Sigmoid colon (tissue), 6 donors: ENCODE measurements at regions not wholly inside any gene's neighbourhood (a gene's known extent, or its start where the extent isn't known, plus 50 kb on each side); places are given as distances from the start of the nearest gene placed in this dataset.

Experiments
- DNase-seq: peaks from one replicate; pipeline ENCODE4 v3.0.0-alpha.2; 2019
- H3K27ac ChIP-seq, 4 donors: fragments of 200-600 bp; sonication (generic); one replicate each; pipeline ENCODE4 v1.5.1; 2016 to 2019; ENCODE audit warnings: mild to moderate bottlenecking in 1 of 4
- H3K27me3 ChIP-seq, 3 donors: fragments of 200-600 bp; sonication (generic); one replicate each; pipeline ENCODE4 v1.5.1; 2019; ENCODE audit warnings: mild to moderate bottlenecking in 1 of 3
- H3K36me3 ChIP-seq, 4 donors: fragments of 200-600 bp; sonication (generic); one replicate each; pipeline ENCODE4 v1.5.1; 2016 to 2019
- H3K4me1 ChIP-seq, 4 donors: fragments of 200-600 bp; sonication (generic); one replicate each; pipeline ENCODE4 v1.5.1; 2017 to 2019
- H3K4me3 ChIP-seq, 4 donors: fragments of 200-600 bp; sonication (generic); one replicate each; pipeline ENCODE4 v1.5.1; 2017 to 2019; ENCODE audit warnings: mild to moderate bottlenecking in 2 of 4, moderate library complexity in 1 of 4
- H3K9me3 ChIP-seq, 4 donors: fragments of 200-600 bp in 3 of 4; sonication (generic) in 3 of 4; one replicate each; pipeline versions ENCODE4 v1.5.1 to v1.6.1; 2013 to 2019
- EP300 ChIP-seq, 4 donors: sonication (generic); formaldehyde crosslinking; IDR thresholded peaks; one replicate each; pipeline ENCODE4 v1.6.1; 2017; ENCODE audit warnings: antibody characterized with exemption in 4 of 4
- POLR2A ChIP-seq, 2 donors: fragments of 450-650 bp; IDR thresholded peaks; one replicate each; pipeline ENCODE4 v1.6.1; 2016; ENCODE audit warnings: antibody characterized with exemption in 2 of 2, mild to moderate bottlenecking in 2 of 2, moderate library complexity in 2 of 2
- POLR2AphosphoS5 ChIP-seq, 4 donors: sonication (generic); formaldehyde crosslinking; IDR thresholded peaks; one replicate each; pipeline ENCODE4 v1.6.1; 2017; ENCODE audit warnings: antibody characterized with exemption in 4 of 4
- WGBS, 2 donors: extraction: QIAGEN DNeasy Blood & Tissue Kit; methylation state at CpG; one replicate each; pipeline ENCODE4 v1.1.7; 2013; 5-methylcytosine and 5-hydroxymethylcytosine counted together
- intact Hi-C: fragments of 100-400 bp; cut with DNase I; formaldehyde crosslinking; loops from one replicate; pipeline ENCODE4 v1.15.1; 2023
- TF ChIP-seq, protein P1 (sequence below), 4 experiments: fragments of 450-650 bp in 3 of 4; fragments of 200-600 bp in 1 of 4; IDR thresholded peaks; one replicate each; pipeline ENCODE4 v1.5.1; 2016 to 2019; ENCODE audit warnings: antibody characterized with exemption in 4 of 4, mild to moderate bottlenecking in 3 of 4, moderate library complexity in 2 of 4
- donor health status: healthy with polysubstance abuse.
- donor health status: healthy.

DNA sequence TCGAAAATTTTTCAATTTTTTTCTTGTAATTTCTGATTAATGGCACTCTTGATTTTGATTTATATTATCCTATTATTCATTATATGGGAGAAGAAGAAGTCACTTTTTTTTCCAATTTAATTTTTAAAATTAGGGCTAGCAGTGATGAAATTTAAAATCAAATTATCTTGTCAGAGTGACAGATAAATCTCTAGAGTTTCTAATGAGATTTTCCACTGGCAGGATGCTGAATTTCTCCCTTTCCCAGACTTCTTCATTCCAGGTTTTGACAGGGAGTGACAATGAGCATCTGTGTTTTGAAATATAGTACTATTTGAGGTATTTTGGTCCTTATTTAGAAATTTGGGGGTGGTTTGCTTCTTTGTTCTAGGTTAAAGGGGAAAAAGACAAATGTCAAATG, 2274.1 kb downstream of the MAT2B start:
- 31 to 71% methylated on average over 1 of the region's 1 CpG for WGBS, 2 donors
- no peak overlapping the region for H3K4me3 ChIP-seq
- TF ChIP-seq POLR2A (IDR thresholded peaks at IDR 0.05) = no peak
- no peak for TF ChIP-seq POLR2AphosphoS5 (IDR thresholded peaks at IDR 0.05)
- no peak for TF ChIP-seq EP300 (IDR thresholded peaks at IDR 0.05)
- TF ChIP-seq, protein P1, sequence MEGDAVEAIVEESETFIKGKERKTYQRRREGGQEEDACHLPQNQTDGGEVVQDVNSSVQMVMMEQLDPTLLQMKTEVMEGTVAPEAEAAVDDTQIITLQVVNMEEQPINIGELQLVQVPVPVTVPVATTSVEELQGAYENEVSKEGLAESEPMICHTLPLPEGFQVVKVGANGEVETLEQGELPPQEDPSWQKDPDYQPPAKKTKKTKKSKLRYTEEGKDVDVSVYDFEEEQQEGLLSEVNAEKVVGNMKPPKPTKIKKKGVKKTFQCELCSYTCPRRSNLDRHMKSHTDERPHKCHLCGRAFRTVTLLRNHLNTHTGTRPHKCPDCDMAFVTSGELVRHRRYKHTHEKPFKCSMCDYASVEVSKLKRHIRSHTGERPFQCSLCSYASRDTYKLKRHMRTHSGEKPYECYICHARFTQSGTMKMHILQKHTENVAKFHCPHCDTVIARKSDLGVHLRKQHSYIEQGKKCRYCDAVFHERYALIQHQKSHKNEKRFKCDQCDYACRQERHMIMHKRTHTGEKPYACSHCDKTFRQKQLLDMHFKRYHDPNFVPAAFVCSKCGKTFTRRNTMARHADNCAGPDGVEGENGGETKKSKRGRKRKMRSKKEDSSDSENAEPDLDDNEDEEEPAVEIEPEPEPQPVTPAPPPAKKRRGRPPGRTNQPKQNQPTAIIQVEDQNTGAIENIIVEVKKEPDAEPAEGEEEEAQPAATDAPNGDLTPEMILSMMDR (IDR thresholded peaks at IDR 0.05) = no peak
- no peaks in the 10 kb centered on the region for H3K9me3 ChIP-seq
- no peaks in the 10 kb centered on the region for H3K4me1 ChIP-seq
- H3K36me3 ChIP-seq = no peaks in the 10 kb centered on the region
- intact Hi-C loops = no loop called here
- no peaks in the 10 kb centered on the region for H3K27me3 ChIP-seq
- DNase-seq = no peak
- H3K27ac ChIP-seq = no peak overlapping the region

DNA sequence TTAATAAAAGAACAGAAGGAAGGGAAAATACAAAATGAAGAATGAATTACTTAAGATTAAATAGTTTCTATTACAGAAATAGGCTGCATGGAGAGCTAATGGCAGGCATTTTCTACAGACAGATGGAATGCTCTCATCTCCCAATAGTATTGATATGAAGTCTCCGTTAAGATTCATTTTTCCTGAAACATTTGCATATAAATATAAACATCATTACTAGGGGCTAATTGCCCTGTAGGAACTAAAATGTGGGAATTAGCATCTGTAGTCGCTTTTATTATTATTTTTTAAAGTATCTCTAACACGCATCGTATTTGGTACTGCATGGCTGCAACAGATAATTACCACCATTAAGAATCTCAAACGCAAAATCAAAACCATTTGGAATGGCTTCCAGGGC, 2275.5 kb downstream of the MAT2B start:
- no peak for DNase-seq
- Histone ChIP-seq H3K27ac (no peak overlapping the region), H3K9me3 (no peaks in the 10 kb centered on the region), H3K36me3 (no peaks in the 10 kb centered on the region), H3K27me3 (no peaks in the 10 kb centered on the region), H3K4me3 (no peak overlapping the region), H3K4me1 (no peaks in the 10 kb centered on the region)
- WGBS, 2 donors = 93 to 94% methylated on average over 5 of the region's 5 CpGs
- TF ChIP-seq POLR2A (IDR thresholded peaks at IDR 0.05) (no peak), EP300 (IDR thresholded peaks at IDR 0.05) (no peak), POLR2AphosphoS5 (IDR thresholded peaks at IDR 0.05) (no peak)
- TF ChIP-seq, protein P1 (IDR thresholded peaks at IDR 0.05) = no peak
- intact Hi-C loops = no loop called here

DNA sequence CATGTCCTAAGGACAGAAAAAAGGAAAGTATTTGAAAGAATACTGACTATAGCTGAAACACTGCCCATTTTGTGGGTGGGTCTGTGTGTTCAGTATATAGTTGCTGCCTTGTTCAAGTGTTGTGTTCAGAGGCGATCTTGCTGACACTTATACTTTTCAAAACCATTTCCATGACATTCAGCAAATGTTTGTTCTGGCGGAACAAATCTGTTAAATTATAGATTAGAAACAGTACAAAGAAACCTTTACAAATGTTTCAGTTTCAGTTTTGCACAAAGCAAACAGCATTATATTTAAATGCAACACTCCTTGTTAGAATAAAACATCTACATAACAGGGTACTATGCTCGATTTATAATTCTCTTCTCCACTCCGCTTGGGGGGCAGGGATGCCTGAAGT, 2276.3 kb downstream of the MAT2B start:
- Histone ChIP-seq H3K4me3 (no peak overlapping the region), H3K36me3 (no peaks in the 10 kb centered on the region), H3K27me3 (no peaks in the 10 kb centered on the region), H3K27ac (no peak overlapping the region), H3K4me1 (no peaks in the 10 kb centered on the region), H3K9me3 (no peaks in the 10 kb centered on the region)
- 40 to 62% methylated on average over 4 of the region's 4 CpGs for WGBS, 2 donors
- intact Hi-C loops = no loop called here
- no peak for DNase-seq
- TF ChIP-seq POLR2A (IDR thresholded peaks at IDR 0.05) (no peak), POLR2AphosphoS5 (IDR thresholded peaks at IDR 0.05) (no peak), EP300 (IDR thresholded peaks at IDR 0.05) (no peak)
- TF ChIP-seq, protein P1 (IDR thresholded peaks at IDR 0.05) = no peak

DNA sequence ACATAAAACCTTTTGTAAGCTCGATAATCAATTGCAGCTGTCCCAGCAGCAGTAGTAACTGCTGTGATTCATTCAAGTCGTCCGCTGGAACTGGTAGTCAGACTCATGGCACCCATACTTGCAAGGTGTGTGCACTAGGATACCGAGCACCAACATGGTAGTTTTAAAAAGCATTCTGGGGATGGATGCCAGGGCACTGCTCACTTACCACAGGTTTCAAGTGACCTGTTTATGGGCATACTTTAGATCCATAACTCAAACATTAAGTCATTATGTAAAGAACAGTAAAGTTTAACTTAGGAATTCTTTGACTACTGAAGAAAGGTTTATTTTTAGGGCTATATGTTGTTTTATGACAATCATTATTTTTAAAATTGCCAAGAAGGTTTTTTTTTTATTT, 2277.6 kb downstream of the MAT2B start:
- Histone ChIP-seq H3K27ac (no peak overlapping the region), H3K36me3 (no peaks in the 10 kb centered on the region), H3K4me3 (no peak overlapping the region), H3K27me3 (no peaks in the 10 kb centered on the region), H3K9me3 (no peaks in the 10 kb centered on the region), H3K4me1 (no peaks in the 10 kb centered on the region)
- TF ChIP-seq, protein P1 (IDR thresholded peaks at IDR 0.05) = no peak
- TF ChIP-seq EP300 (IDR thresholded peaks at IDR 0.05) (no peak), POLR2AphosphoS5 (IDR thresholded peaks at IDR 0.05) (no peak), POLR2A (IDR thresholded peaks at IDR 0.05) (no peak)
- intact Hi-C loops = no loop called here
- WGBS, 2 donors = 74 to 84% methylated on average over 4 of the region's 4 CpGs
- DNase-seq = no peak

DNA sequence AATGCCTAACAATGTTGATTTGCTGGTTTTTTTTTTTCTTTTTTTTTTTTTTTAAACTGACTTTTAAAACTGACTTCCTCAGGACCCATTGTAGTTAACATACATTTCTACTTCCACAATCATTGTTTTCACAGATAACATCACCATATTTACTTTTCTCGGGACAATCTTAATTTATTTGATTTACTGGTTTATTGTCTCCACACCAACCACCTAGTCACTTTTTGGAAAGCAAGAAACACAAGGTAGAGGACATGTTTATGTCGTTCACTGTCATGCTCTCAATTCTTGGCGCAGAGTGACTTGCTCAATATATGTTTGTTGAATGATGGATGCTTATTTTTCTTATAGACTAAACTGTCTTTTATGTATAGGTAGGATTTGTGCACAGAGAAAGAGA, 2280.7 kb downstream of the MAT2B start:
- Histone ChIP-seq H3K4me1 (no peaks in the 10 kb centered on the region), H3K27me3 (no peaks in the 10 kb centered on the region), H3K36me3 (no peaks in the 10 kb centered on the region), H3K27ac (no peak overlapping the region), H3K4me3 (no peak overlapping the region), H3K9me3 (no peaks in the 10 kb centered on the region)
- TF ChIP-seq, protein P1 (IDR thresholded peaks at IDR 0.05) = no peak
- no peak for TF ChIP-seq EP300 (IDR thresholded peaks at IDR 0.05)
- intact Hi-C loops = no loop called here
- WGBS, 2 donors = 26 to 58% methylated on average over 3 of the region's 3 CpGs
- DNase-seq = no peak
